Stomach (tissue), 8 donors: ENCODE measurements at regions not wholly inside any gene's neighbourhood (a gene's known extent, or its start where the extent isn't known, plus 50 kb on each side); places are given as distances from the start of the nearest gene placed in this dataset.
"Not testable (repeated sequence)": the region's sequence is repeated elsewhere in the genome, so short reads cannot be mapped to it uniquely, and the experiment has no call there.

Experiments used
- DNase-seq, 2 donors: peaks; one replicate each; pipeline versions ENCODE4 v3.0.0 to v3.0.0-alpha.2; 2013 to 2019
- H3K27ac ChIP-seq, 5 donors: fragments of 200-600 bp in 4 of 5; sonication (generic) in 4 of 5; one replicate each; pipeline ENCODE4 v1.5.1; 2013 to 2019; ENCODE audit warnings: mild to moderate bottlenecking in 1 of 5, moderate library complexity in 1 of 5
- H3K27me3 ChIP-seq, 3 donors: fragments of 200-600 bp; sonication (generic); one replicate each; pipeline ENCODE4 v1.5.1; 2017 to 2019; ENCODE audit warnings: mixed run types in 1 of 3
- H3K36me3 ChIP-seq, 4 donors: fragments of 200-600 bp; sonication (generic); 1 replicate in 3 of 4; 2 replicates in 1 of 4; pipeline ENCODE4 v1.5.1; 2016 to 2019
- H3K4me1 ChIP-seq, 4 donors: fragments of 200-600 bp; sonication (generic); one replicate each; pipeline ENCODE4 v1.5.1; 2016 to 2019
- H3K4me3 ChIP-seq, 4 donors: fragments of 200-600 bp; sonication (generic) in 3 of 4; one replicate each; pipeline ENCODE4 v1.5.1; 2016 to 2019; ENCODE audit warnings: mild to moderate bottlenecking in 1 of 4
- H3K9me3 ChIP-seq, 4 donors: fragments of 200-600 bp; sonication (generic); one replicate each; pipeline ENCODE4 v1.5.1; 2016 to 2019
- CTCF ChIP-seq, 7 experiments: fragments of 450-650 bp in 4 of 7; fragments of 200-600 bp in 3 of 7; sonication (generic) in 3 of 7; IDR thresholded peaks; one replicate each; pipeline ENCODE4 v1.5.1; 2016 to 2019; ENCODE audit warnings: antibody characterized with exemption in 7 of 7, control low read depth in 2 of 7, mild to moderate bottlenecking in 1 of 7
- EP300 ChIP-seq: sonication (generic); formaldehyde crosslinking; IDR thresholded peaks from one replicate; pipeline ENCODE4 v1.6.1; 2017; ENCODE audit warnings: antibody characterized with exemption
- POLR2A ChIP-seq, 4 donors: fragments of 450-650 bp; IDR thresholded peaks; one replicate each; pipeline ENCODE4 v1.6.1; 2016; ENCODE audit warnings: antibody characterized with exemption in 4 of 4, control low read depth in 2 of 4, mild to moderate bottlenecking in 1 of 4, moderate library complexity in 1 of 4
- POLR2AphosphoS5 ChIP-seq, 3 donors: sonication (generic); formaldehyde crosslinking; IDR thresholded peaks; one replicate each; pipeline ENCODE4 v1.6.1; 2016; ENCODE audit warnings: antibody characterized with exemption in 3 of 3
- WGBS, 5 donors: extraction: QIAGEN DNeasy Blood & Tissue Kit in 3 of 5; methylation state at CpG; one replicate each; pipeline versions ENCODE4 v1.1.5 to v1.1.7; 2013 to 2018; 5-methylcytosine and 5-hydroxymethylcytosine counted together
- intact Hi-C: fragments of 100-400 bp; cut with DNase I; formaldehyde crosslinking; loops from one replicate; pipeline ENCODE4 v1.15.1; 2023; ENCODE audit warnings: low total_unique reads
- donor health status: healthy with polysubstance abuse.
- donor health status: Bipolar disorder and iron deficiency.
- donor health status: healthy.

- DNase-seq: no peak
- WGBS, 5 donors: 47 to 75% (median 72%) methylated on average over 2 of the region's 2 CpGs
- intact Hi-C loops: no loop called here
- no peak overlapping the region for H3K4me3 ChIP-seq
- TF ChIP-seq POLR2AphosphoS5 (IDR thresholded peaks at IDR 0.05): no peak
- TF ChIP-seq POLR2A (IDR thresholded peaks at IDR 0.05): no peak
- no peak for TF ChIP-seq EP300
- TF ChIP-seq CTCF (IDR thresholded peaks at IDR 0.05): no peak
- H3K36me3 ChIP-seq: no peaks in the 10 kb centered on the region
- H3K9me3 ChIP-seq: no peaks in the 10 kb centered on the region
- H3K4me1 ChIP-seq: no peaks in the 10 kb centered on the region
- no peaks in the 10 kb centered on the region for H3K27me3 ChIP-seq
- H3K27ac ChIP-seq: no peak overlapping the region
Observed at GRCh38 chr3:144966560-144966959, 994.9 kb downstream of the DIPK2A start.

GRCh38 chr3:144968750-144969350, 997.2 kb downstream of the DIPK2A start:
- no peak for DNase-seq
- intact Hi-C loops: no loop called here
- 65 to 79% (median 73%) methylated on average over 1 of the region's 1 CpG for WGBS, 5 donors
- H3K36me3 ChIP-seq: no peaks in the 10 kb centered on the region
- H3K27me3 ChIP-seq: no peaks in the 10 kb centered on the region
- H3K27ac ChIP-seq: no peak overlapping the region
- TF ChIP-seq CTCF (IDR thresholded peaks at IDR 0.05) (no peak), EP300 (no peak), POLR2A (IDR thresholded peaks at IDR 0.05) (no peak), POLR2AphosphoS5 (IDR thresholded peaks at IDR 0.05) (no peak)
- H3K4me1 ChIP-seq: no peaks in the 10 kb centered on the region
- no peaks in the 10 kb centered on the region for H3K9me3 ChIP-seq
- H3K4me3 ChIP-seq: no peak overlapping the region

- H3K27me3 ChIP-seq, DNase-seq, H3K4me1 ChIP-seq, intact Hi-C loops, H3K36me3 ChIP-seq, H3K27ac ChIP-seq, H3K4me3 ChIP-seq: not testable (repeated sequence)
- H3K9me3 ChIP-seq: peaks cover 0 to 13% (median 1%) of the 10 kb centered on the region in 4 donors
- WGBS, 5 donors: 91 to 94% (median 92%) methylated on average over 7 of the region's 7 CpGs
Observed at GRCh38 chr3:144984481-144984880, 1012.9 kb downstream of the DIPK2A start.

- TF ChIP-seq POLR2A (IDR thresholded peaks at IDR 0.05) (no peak), EP300 (no peak), POLR2AphosphoS5 (IDR thresholded peaks at IDR 0.05) (no peak), CTCF (IDR thresholded peaks at IDR 0.05) (no peak)
- Histone ChIP-seq H3K27ac (no peak overlapping the region), H3K9me3 (no peaks in the 10 kb centered on the region), H3K27me3 (no peaks in the 10 kb centered on the region), H3K4me1 (no peaks in the 10 kb centered on the region), H3K36me3 (no peaks in the 10 kb centered on the region), H3K4me3 (no peak overlapping the region)
- no peak for DNase-seq
- intact Hi-C loops: no loop called here
- WGBS, 5 donors: 43 to 56% (median 49%) methylated on average over 2 of the region's 2 CpGs
Observed at GRCh38 chr3:144989807-144990206, 1018.2 kb downstream of the DIPK2A start.

- 54 to 79% (median 61%) methylated on average over 1 of the region's 1 CpG for WGBS, 5 donors
- Histone ChIP-seq H3K9me3 (peaks cover 0 to 10% (median under 1%) of the 10 kb centered on the region in 4 donors), H3K36me3 (no peaks in the 10 kb centered on the region), H3K27me3 (no peaks in the 10 kb centered on the region), H3K27ac (no peak overlapping the region), H3K4me3 (no peak overlapping the region), H3K4me1 (no peaks in the 10 kb centered on the region)
- intact Hi-C loops: no loop called here
- DNase-seq: no peak
- TF ChIP-seq EP300 (no peak), POLR2AphosphoS5 (IDR thresholded peaks at IDR 0.05) (no peak), CTCF (IDR thresholded peaks at IDR 0.05) (no peak), POLR2A (IDR thresholded peaks at IDR 0.05) (no peak)
Observed at GRCh38 chr3:144995856-144996255, 1024.2 kb downstream of the DIPK2A start.
